OCI-LY1 (cell line): ENCODE measurements at regions not wholly inside any gene's neighbourhood (a gene's known extent, or its start where the extent isn't known, plus 50 kb on each side); places are given as distances from the start of the nearest gene placed in this dataset.

Source experiments
- H2AFZ ChIP-seq: fragments of 200-600 bp; sonication (generic), shearing (Covaris generic); 2 replicates; pipeline ENCODE4 v1.6.0; 2014; ENCODE audit warnings: antibody characterized with exemption, mild to moderate bottlenecking, low read length
- H3F3A ChIP-seq: fragments of 200-600 bp; sonication (generic), shearing (Covaris generic); 2 replicates; pipeline ENCODE4 v1.6.0; 2014; ENCODE audit warnings: mild to moderate bottlenecking, antibody characterized with exemption, low read length, moderate library complexity; ENCODE audit not compliant: insufficient read depth
- H3K27ac ChIP-seq: fragments of 200-600 bp; sonication (generic); 2 replicates; pipeline ENCODE4 v1.5.1; 2014; ENCODE audit warnings: low read length, mixed run types, mild to moderate bottlenecking, low read depth; ENCODE audit not compliant: poor library complexity, severe bottlenecking
- H3K27me3 ChIP-seq: fragments of 200-600 bp; sonication (generic); 2 replicates; pipeline ENCODE4 v1.6.0; 2014; ENCODE audit warnings: antibody characterized with exemption, mild to moderate bottlenecking, low read length, moderate library complexity; ENCODE audit not compliant: insufficient read depth
- H3K36me3 ChIP-seq: fragments of 200-600 bp; sonication (generic); 2 replicates; pipeline ENCODE4 v1.6.1; 2014; ENCODE audit warnings: mild to moderate bottlenecking, antibody characterized with exemption, low read length, moderate library complexity, mixed read lengths; ENCODE audit not compliant: insufficient read depth
- H3K4me1 ChIP-seq: fragments of 200-600 bp; sonication (generic); 2 replicates; pipeline ENCODE4 v1.5.1; 2014; ENCODE audit warnings: mild to moderate bottlenecking, low read length, moderate library complexity; ENCODE audit not compliant: insufficient read depth, severe bottlenecking
- H3K4me2 ChIP-seq: fragments of 200-600 bp; sonication (generic), shearing (Covaris generic); 2 replicates; pipeline ENCODE4 v1.6.1; 2014; ENCODE audit warnings: low read length
- H3K4me3 ChIP-seq: fragments of 200-600 bp; sonication (generic); 2 replicates; pipeline ENCODE4 v1.5.1; 2014; ENCODE audit warnings: low read length, low read depth, mild to moderate bottlenecking, mixed read lengths; ENCODE audit not compliant: poor library complexity, severe bottlenecking
- H3K79me2 ChIP-seq: fragments of 200-600 bp; shearing (Covaris generic); 2 replicates; pipeline ENCODE4 v1.6.1; 2016; ENCODE audit warnings: mixed run types, low read length, mixed read lengths; ENCODE audit not compliant: insufficient read depth
- H3K9ac ChIP-seq: fragments of 200-600 bp; sonication (generic), shearing (Covaris generic); 2 replicates; pipeline ENCODE4 v1.6.1; 2014; ENCODE audit warnings: mild to moderate bottlenecking, low read length, mixed read lengths
- H3K9me2 ChIP-seq: fragments of 200-600 bp; sonication (generic), shearing (Covaris generic); 2 replicates; pipeline ENCODE4 v1.6.1; 2014; ENCODE audit warnings: low read depth, mild to moderate bottlenecking, low read length, mixed read lengths
- H3K9me3 ChIP-seq: fragments of 200-600 bp; shearing (Covaris generic); 2 replicates; pipeline ENCODE4 v1.6.1; 2014; ENCODE audit warnings: low read length, mixed read lengths
- H4K20me1 ChIP-seq: fragments of 200-600 bp; sonication (generic), shearing (Covaris generic); 2 replicates; pipeline ENCODE4 v1.6.0; 2016; ENCODE audit warnings: mild to moderate bottlenecking, low read length; ENCODE audit not compliant: insufficient read depth
- CTCF ChIP-seq: fragments of 200-600 bp; sonication (generic), shearing (Covaris generic); IDR thresholded peaks from 2 replicates; pipeline ENCODE4 v1.5.1; 2017; ENCODE audit warnings: mild to moderate bottlenecking, antibody characterized with exemption, low read length, moderate library complexity, mixed read lengths
- EZH2 ChIP-seq: fragments of 200-600 bp; sonication (generic), shearing (Covaris generic); IDR thresholded peaks from 2 replicates; pipeline ENCODE4 v1.8.0; 2017; ENCODE audit warnings: borderline replicate concordance, mixed run types, mild to moderate bottlenecking, antibody characterized with exemption, low read length, moderate library complexity, mixed read lengths

- no peak overlapping the region for H3K27ac ChIP-seq
These were observed 171.3 kb downstream of the PSMG1 start for GRCh38 chr21:39011911-39012310.

GRCh38 chr21:39010629-39011404 is 172.4 kb downstream of the PSMG1 start:
- Histone ChIP-seq H3K4me2 (no peak overlapping the region), H4K20me1 (no peaks in the 10 kb centered on the region), H3K36me3 (no peaks in the 10 kb centered on the region), H3K4me1 (peaks cover 11% of the 10 kb centered on the region), H3K4me3 (no peak overlapping the region), H3K9me3 (no peaks in the 10 kb centered on the region), H3F3A (no peaks in the 10 kb centered on the region), H2AFZ (no peak overlapping the region), H3K9ac (no peak overlapping the region), H3K27ac (no peak overlapping the region), H3K27me3 (no peaks in the 10 kb centered on the region), H3K79me2 (no peaks in the 10 kb centered on the region), H3K9me2 (no peaks in the 10 kb centered on the region)
- no peak for TF ChIP-seq CTCF
- no peak for TF ChIP-seq EZH2

More at GRCh38 chr21:39011911-39012310, 171.3 kb downstream of the PSMG1 start:
- H4K20me1 ChIP-seq: no peaks in the 10 kb centered on the region
- no peaks in the 10 kb centered on the region for H3K79me2 ChIP-seq
- H3K4me2 ChIP-seq: no peak overlapping the region
- H3F3A ChIP-seq: no peaks in the 10 kb centered on the region
- H2AFZ ChIP-seq: no peak overlapping the region
- H3K9me2 ChIP-seq: no peaks in the 10 kb centered on the region
- H3K4me3 ChIP-seq: no peak overlapping the region
- TF ChIP-seq CTCF (no peak), EZH2 (no peak)
- H3K9me3 ChIP-seq: no peaks in the 10 kb centered on the region
- H3K4me1 ChIP-seq: peaks cover 6% of the 10 kb centered on the region
- H3K9ac ChIP-seq: no peak overlapping the region
- no peaks in the 10 kb centered on the region for H3K27me3 ChIP-seq
- no peaks in the 10 kb centered on the region for H3K36me3 ChIP-seq

- no peaks in the 10 kb centered on the region for H3K9me3 ChIP-seq
- no peaks in the 10 kb centered on the region for H3K79me2 ChIP-seq
- TF ChIP-seq CTCF: no peak
- no peak for TF ChIP-seq EZH2
- no peak overlapping the region for H3K4me3 ChIP-seq
- no peak overlapping the region for H3K4me2 ChIP-seq
- no peak overlapping the region for H2AFZ ChIP-seq
- no peaks in the 10 kb centered on the region for H4K20me1 ChIP-seq
- no peak overlapping the region for H3K27ac ChIP-seq
- H3K9ac ChIP-seq: no peak overlapping the region
- H3K9me2 ChIP-seq: no peaks in the 10 kb centered on the region
- H3K27me3 ChIP-seq: no peaks in the 10 kb centered on the region
- no peaks in the 10 kb centered on the region for H3F3A ChIP-seq
- H3K36me3 ChIP-seq: no peaks in the 10 kb centered on the region
- H3K4me1 ChIP-seq: peaks cover 17% of the 10 kb centered on the region
These were observed 173.5 kb downstream of the PSMG1 start for GRCh38 chr21:39009587-39010225.
